HG03521 (cell line): ENCODE measurements at regions not wholly inside any gene's neighbourhood (a gene's known extent, or its start where the extent isn't known, plus 50 kb on each side); places are given as distances from the start of the nearest gene placed in this dataset.

Experiments used
- ATAC-seq: cut with Tn5 transposase; IDR thresholded peaks from one replicate; pipeline ENCODE4 v1.9.1; 2021; ENCODE audit warnings: mild to moderate bottlenecking, moderate library complexity; ENCODE audit not compliant: unreplicated experiment

DNA sequence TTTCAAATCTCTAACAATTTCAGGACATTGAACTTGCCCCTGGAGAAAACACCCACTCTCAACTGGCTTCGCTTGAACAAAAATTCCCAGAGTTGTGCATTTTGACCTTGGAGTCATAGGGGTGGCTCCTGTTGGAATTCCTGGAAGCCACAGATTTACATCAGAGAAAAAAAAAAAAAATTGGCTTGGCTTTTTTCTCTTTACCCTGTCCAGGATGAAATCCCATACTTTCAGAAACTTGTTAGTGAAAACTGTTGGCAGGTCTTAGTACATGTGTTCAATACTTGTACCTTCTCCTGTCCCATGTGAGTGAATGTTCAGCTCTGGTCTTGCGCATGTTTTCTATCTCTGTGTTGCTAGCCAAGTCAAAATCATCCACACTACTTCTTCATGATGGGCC is 228.8 kb downstream of the TGFB2 start:
- ATAC-seq: no peak

GRCh38 chr1:218575079-218575478 is 229.9 kb downstream of the TGFB2 start:
- no peak for ATAC-seq

GRCh38 chr1:218575856-218576255 is 230.7 kb downstream of the TGFB2 start:
- ATAC-seq: no peak

GRCh38 chr1:218582646-218583045 is 237.5 kb downstream of the TGFB2 start:
- ATAC-seq: no peak

DNA sequence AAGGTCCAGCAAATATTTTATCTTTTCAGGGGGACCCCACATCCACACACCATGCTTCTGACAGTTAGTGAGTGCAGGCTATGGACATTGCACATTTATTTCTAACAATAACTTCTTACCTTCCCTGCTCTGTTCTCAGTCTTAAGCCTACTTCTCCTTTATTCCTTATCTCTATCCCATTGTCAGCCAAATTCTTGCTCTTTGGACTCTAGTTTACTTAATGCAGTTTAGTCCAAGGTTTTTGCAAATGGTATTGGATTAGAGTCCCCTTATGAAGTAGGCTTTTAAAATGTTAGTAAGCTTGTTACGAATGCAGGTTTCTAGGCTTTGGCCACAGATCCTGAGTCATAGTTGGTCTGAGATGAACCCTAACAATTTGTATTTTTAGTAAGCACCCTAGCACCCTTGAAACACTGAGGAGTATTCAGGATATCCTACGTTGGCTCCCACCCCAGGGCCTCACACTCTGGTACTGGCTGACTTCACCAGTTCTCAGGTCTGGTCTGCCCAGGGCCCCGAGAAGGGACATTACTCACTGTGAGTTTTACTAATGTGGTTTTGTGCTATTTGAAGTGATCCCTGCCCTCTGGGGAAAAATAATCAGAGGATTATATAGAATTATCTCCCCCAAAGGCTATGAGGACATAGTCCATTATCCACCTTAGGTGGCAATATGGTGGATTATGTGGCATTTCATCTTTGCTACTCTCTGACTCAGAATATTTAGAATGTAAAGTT is 239.5 kb downstream of the TGFB2 start:
- ATAC-seq: no peak

GRCh38 chr1:218585511-218586184 is 240.5 kb downstream of the TGFB2 start:
- ATAC-seq: no peak

DNA sequence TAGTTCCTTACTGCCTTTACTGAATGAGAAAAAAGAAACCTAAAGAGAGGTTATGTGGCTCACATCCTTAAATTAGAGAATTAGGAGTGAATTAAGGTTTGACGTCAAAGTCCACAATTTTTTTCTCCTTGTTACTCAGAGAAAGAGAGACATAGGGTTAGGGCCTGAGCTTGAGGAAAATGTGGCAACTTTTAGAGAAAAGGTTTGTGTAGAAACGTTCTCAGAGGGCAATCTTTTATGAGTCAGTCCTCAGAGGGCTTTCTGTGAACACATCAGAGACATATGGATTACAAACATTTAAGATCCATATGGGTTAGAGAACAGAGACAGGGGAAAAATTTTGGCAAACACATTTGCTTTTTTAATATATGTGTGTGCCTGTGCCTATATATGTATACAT is 242.8 kb downstream of the TGFB2 start:
- no peak for ATAC-seq

- ATAC-seq: no peak
Observed at GRCh38 chr1:218588540-218589172, 243.5 kb downstream of the TGFB2 start.

DNA sequence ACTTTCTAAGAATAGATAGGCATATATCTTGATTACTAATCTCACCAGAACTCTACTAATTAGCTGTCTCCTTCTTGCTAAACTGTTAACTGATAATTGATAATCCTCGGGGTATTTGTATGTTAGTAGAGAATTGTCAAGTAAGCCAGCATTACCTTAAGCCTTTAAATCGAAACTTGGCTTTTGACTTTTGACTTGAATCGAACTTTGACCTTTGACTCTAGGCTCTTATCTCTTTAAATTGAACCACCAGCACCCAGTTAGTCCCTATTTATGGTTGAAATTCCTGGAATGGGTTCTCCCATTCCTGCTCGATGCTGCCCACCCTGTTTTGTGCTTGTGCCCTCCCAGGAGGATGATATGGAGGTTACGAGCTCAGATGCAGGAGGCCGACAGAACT is 244.4 kb downstream of the TGFB2 start:
- ATAC-seq: no peak

DNA sequence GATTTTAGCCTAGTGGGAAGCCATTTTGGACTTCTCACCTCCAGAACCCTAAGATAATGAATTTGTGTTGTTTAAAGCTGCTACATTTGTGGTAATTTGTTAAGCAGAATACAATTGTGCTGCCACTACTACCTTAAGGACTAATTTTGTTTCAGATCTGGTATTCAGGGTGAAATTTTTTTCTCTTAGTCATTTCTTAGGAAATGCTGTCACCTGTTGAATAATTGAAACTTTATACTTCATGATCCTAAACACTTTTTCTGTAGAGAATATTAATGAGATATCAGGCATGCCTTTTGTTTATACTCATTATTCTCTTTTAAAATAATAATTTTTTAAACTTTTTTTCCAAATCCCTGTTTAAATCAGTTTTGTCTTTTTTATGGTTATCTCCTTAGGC is 246.8 kb downstream of the TGFB2 start:
- ATAC-seq: no peak

GRCh38 chr1:218592688-218593087 is 247.6 kb downstream of the TGFB2 start:
- no peak for ATAC-seq

DNA sequence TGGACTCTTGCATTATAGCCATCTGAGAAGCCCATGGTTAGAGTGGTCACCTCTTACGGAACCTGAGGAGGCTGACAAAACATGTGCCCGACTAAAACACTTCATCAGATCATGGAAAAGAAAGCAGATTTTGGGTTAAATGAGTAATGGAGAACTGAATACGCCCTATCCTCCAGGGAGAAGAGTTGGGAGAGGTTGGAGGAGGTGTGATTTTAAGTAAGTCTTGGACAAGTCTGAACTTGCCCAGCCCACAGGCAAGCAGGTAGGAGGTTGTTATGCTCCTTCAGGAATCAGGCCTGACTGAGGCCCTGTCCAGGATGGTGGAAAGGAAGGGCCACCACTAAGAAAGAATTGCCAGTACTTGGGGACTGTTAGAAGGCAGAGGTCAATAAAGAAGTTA is 255.8 kb downstream of the TGFB2 start:
- no peak for ATAC-seq

GRCh38 chr1:218604217-218604616 is 259.1 kb downstream of the TGFB2 start:
- no peak for ATAC-seq

DNA sequence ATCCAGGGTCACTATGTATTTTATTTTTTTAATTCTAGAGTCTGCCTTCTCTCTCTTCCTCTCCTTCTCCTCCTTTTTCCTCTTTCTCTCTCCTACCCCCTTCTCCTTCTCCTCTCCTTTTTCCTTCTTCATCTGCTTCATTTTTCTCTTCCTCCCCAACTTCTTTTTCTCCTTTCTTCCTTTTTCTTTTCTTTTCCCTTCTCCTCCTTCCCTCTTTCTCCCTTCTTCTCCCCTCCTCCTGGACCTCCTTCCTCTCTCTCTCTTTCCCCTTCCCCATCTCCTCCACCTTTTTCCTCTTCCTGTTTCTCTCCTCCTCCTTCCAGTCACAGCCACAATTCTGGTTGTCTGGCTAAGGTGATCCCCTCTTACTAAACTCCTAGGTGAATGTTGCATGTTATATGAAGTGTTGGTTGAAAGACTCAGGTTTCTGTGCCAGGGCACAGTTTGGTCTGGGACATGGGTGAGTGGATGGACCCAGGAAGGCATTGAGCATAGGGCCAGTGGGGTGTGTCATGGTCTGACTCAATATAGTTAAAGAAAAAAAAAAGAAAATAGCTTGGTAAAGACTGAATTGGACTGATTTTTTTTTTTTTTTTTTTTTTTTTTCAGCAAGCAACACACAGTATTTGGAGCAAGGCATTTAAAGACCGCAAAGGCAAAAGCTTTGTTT is 266.9 kb downstream of the TGFB2 start:
- ATAC-seq: no peak

GRCh38 chr1:218613105-218613504 is 268.0 kb downstream of the TGFB2 start:
- ATAC-seq: no peak

GRCh38 chr1:218614031-218614430 is 268.9 kb downstream of the TGFB2 start:
- no peak for ATAC-seq

- ATAC-seq: no peak
Observed at GRCh38 chr1:218616681-218617080, 271.5 kb downstream of the TGFB2 start.

DNA sequence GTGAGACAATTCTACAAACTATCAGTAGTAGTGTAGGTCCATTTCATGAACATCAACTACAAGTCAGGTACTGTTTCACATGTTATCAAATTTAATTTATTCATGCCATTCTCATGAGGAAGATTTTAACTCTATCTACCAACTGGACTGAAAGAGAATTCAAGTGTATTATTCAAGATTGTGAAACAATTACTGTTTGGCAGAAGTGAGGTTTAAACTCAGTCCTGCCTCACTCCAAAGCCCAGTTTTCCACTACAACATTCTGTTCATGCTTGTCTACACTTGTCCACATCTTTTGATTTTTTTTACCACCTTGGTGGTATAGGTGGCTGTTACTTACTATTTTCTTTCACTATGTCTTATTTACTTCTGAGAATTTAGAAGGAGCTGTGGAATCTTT is 272.9 kb downstream of the TGFB2 start:
- ATAC-seq: no peak

DNA sequence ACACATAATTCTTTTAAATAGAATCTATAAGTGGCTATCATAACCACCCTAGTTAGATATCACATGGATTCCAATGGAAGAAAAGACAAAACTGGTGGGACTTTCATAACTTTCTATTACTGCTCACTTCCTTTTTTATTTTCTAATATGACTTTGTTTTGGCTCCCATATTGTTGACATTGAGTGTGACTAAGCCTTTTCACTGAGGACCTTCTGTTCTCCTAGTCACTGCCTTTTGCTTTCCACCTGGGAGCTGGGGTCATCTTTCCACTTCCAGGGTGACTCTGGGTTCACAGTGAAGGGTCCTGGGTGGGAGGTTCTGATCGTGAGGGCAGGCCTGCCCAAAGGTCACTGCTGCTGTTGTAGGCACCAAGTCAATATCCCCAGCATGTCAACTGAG is 275.8 kb downstream of the TGFB2 start:
- no peak for ATAC-seq

- no peak for ATAC-seq
Observed at GRCh38 chr1:218624052-218624451, 278.9 kb downstream of the TGFB2 start.

DNA sequence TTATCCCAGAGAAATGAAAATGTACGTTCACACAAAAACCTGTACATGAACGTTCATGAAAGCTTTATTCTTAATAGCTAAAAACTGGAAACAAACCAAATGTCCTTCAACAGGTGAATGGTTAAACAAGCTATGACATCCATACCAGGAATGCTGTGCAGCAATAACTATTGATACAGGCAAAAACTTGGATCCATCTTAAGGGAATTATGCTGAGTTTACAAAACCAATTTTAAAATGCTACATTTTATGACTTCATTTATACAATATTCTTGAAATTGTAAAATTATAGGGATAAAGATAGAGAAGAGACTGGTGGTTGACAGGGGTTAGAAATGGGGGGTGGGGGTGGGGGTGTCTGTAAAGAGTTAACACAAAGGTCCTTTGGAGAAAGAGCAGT is 280.3 kb downstream of the TGFB2 start:
- no peak for ATAC-seq
